Activated CD4-positive, alpha-beta T cell treated with anti-CD3 and anti-CD28 coated beads, Interleukin-2, amount 50 U/mL, for 48 hours (primary cell): ENCODE measurements at regions not wholly inside any gene's neighbourhood (a gene's known extent, or its start where the extent isn't known, plus 50 kb on each side); places are given as distances from the start of the nearest gene placed in this dataset.
"Not testable (repeated sequence)": the region's sequence is repeated elsewhere in the genome, so short reads cannot be mapped to it uniquely, and the experiment has no call there.

ENCODE experiments used
- DNase-seq, 2 experiments: peaks; one replicate each; pipeline ENCODE4 v3.0.0-alpha.2; 2020

- DNase-seq: not testable (repeated sequence)
Observed at GRCh38 chr20:48020696-48021095, 235.4 kb upstream of the SULF2 start.

GRCh38 chr20:48019940-48020339 is 234.7 kb upstream of the SULF2 start:
- no peak for DNase-seq

GRCh38 chr20:48019496-48019895 is 234.2 kb upstream of the SULF2 start:
- no peak for DNase-seq

- not testable (repeated sequence) for DNase-seq
Observed at GRCh38 chr20:48018851-48019250, 233.6 kb upstream of the SULF2 start.

- no peak for DNase-seq
Observed at GRCh38 chr20:48017992-48018391, 232.7 kb upstream of the SULF2 start.

GRCh38 chr20:48017509-48017908 is 232.2 kb upstream of the SULF2 start:
- no peak for DNase-seq

DNA sequence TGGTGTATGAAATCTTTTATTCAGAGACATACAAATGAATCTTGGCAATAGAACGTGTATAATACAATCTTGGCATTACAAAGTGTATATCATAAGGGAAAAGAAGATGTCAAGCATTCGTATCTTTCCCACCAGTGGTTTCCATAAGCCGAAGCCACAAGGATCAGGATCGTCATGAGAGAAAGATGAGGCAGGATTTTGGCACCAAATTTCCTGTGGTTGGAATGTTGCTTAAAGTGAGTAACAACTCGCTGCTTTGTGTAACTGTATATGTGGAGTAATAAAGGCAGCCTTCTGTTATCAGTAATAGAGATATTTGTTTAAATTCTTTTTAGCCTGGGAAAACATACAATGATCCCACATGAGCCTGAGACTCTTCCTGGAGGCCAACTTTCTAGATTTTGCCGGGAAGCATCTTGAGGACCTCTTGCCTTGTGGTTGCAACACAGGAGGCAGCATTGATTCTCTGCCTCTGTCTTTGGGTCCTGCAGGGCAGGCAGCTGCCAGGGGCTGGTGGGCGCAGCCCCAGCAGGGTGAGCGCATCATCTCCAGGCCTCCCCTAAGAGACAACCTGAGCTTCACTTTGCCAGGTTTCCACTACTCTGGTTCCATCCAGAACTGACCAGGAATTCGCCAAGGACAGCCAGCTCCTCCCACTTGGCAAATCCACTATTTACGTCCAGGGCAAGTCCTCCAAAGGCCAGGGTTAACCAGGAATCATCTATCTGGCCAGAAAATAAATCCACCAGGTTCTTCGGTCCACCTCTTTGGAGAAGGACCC is 230.9 kb upstream of the SULF2 start:
- DNase-seq: no peak

GRCh38 chr20:48015141-48015910 is 230.0 kb upstream of the SULF2 start:
- no peak for DNase-seq

DNA sequence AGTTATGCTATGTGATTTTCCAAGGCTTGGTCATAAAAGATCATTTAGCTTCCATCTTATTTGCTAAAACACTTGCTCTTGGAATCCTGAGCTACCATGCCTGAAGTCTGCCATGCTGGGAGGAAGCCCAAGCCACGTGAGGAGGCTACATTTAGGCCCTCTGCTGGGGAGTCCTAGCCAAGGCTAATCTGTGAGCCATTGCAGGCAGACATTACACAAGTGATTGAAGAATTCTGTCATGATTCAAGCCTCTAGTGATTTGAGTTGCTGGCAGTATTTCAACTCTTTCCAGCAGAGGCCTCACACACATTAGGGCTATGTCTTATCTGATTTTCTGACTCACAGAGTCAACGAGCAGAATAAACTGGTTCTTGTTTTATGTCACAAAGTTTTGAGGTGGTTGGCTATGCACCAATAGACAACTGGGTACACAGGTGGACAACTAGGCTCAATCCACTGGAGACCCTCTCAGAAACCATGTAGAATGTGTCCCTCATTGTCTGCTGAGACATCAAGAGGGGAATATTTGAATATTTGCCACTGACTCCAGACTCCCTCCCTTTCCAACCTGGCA is 227.2 kb upstream of the SULF2 start:
- no peak for DNase-seq

DNA sequence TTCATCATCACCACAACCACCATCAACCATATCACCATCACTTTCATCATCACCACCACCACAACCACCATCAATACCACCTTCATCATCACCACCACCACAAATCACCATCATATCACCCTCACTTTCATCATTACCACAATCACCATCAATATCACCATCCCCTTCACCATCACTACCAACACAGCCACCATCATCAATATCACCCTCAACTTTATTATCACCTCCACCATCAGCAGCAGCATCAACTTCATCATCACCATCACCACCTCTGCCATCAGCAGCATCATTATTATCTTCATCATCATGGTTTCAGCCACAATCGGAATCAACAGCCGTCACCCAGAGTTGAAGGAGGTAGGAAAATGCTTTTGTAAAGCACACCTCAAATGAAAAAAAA is 225.7 kb upstream of the SULF2 start:
- DNase-seq: no peak

DNA sequence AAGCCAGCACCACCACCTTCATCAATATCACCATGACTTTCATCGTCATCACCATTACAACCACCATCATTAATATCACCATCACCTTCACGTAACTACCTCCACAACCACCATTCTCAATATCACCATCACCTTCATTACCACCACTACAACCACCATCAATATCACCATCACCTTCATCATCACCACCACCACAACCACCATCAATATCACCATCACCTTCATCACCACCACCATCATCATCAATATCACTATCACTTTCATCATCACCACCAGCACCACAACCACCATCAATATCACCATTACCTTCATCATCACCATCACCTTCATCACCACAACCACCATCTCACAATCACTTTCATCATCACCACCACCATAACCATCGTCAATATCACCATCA is 225.3 kb upstream of the SULF2 start:
- no peak for DNase-seq

DNA sequence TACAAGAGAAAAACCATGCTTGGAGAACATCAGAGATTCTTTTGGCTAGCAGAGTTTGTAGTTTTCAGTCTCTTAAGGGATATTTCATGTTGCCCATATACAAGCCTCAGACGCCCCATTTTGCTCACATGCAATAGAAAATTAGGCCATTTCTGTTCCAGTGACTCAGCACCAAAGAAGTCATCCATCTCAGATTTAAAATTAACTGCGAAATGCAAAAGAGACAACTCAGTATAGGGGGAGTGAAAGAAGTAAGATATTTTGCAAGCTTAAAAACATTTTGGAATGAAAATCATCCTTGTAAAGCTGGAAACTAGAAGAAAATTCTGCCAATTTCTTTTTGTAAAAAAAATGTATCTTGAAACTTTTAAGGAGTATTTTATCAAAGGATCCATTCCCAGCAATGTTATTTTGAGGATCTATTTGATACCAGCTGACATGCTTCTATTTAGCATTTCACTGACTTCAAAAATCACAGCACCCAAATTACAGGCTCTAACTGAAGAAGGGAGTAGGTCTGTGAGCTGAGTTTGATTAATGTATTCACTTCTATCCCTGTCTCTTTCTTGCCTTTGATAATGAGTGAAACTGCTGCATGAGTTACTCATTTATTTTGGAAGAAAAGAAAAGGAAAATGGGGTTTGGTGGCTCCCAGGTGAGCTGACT is 223.7 kb upstream of the SULF2 start:
- no peak for DNase-seq

GRCh38 chr20:48007351-48007750 is 222.1 kb upstream of the SULF2 start:
- no peak for DNase-seq

DNA sequence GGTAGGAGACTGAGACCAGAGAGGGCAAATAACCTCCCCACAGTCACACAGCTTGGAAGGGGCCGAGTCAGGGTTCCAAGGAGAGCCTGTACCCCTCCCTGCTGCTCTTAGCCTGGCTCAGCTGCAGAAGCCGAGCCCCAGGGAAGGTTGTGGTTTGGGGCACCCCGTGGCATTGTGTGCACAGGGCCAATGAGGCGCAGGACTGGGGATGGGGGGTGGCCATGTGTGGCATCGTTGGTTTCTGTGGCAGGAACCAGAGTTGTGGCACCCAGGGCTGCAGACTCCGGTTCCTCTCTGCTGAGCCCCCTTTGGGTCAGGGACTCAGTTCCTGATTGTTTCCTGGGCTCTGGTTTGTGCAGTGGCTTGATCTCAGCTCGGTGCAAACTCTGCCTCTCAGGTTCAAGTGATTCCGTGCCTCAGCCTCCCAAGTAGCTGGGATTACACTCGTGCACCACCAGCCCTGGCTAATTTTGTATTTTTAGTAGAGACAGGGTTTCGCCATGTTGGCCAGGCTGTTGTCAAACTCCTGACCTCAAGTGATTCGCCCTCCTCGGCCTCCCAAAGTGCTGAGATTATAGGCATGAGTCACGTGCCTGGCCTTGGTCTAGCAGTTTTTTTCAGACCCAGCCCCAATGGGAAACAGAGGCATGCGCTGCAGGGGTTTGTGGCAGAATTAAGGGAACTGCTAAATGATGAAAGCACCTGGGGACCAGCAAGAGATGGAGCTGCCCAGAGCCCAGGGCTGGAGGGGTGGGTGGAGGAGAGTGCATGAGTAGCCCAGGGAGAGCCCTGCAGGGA is 221.0 kb upstream of the SULF2 start:
- no peak for DNase-seq

DNA sequence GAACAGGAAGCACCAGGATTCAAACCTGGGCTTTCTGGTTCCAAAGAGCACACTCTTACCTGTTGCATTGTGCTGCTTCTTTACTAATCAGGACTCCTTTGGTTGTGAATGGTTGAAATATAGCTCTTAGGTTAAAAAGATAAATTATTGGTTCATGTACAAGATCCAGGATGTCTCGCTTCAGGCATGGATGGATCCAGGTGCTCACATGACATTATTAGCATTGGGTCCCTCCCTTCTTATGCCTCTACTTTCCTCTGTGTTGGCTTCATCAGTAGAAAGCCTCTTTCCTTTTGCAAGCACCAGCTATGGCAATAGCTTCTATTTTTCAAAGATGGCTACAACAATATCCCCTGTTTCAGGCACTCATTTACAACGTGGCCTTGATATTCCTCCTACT is 217.7 kb upstream of the SULF2 start:
- DNase-seq: no peak

DNA sequence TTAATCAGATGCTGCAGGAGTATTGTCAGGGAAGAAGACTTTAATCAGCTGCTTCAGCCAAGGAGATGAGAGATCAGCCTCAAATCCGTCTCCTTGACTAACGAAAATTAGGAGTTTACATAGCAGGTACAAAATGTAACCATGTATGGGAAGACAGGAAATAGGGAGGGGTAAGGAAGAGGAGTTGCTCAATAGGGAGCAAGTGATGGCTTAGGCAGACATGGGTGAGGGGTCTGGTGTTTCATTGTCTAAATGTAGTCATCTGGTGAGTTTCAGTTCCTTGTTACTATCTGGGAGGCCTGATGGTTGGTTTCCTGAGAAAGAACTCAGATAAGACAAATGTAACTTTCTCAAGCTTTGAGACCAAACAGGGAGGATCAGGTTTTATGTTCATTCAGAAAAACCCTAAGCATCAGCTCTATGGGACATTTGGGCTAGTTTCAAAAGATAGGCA is 217.3 kb upstream of the SULF2 start:
- DNase-seq: no peak

GRCh38 chr20:47999166-47999565 is 213.9 kb upstream of the SULF2 start:
- no peak for DNase-seq

DNA sequence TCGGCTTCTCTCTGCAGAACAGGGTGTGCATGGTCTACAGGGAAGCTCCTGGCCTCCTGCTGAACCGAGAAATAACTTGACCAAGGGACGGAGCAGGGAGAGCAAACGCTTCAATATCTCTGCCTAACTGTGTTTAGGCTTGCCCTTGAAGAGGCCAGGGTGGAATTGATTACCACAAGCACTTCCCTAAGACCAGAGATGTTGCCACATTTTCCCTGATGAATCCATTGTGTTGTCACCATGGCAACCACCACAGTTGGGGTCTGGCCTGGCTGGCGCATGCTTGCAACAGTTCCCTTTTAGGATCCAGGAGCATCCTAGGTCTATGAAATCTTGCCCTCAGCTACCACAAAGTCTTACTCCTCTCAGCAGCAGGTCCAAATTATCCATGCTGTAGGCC is 213.5 kb upstream of the SULF2 start:
- DNase-seq: no peak

DNA sequence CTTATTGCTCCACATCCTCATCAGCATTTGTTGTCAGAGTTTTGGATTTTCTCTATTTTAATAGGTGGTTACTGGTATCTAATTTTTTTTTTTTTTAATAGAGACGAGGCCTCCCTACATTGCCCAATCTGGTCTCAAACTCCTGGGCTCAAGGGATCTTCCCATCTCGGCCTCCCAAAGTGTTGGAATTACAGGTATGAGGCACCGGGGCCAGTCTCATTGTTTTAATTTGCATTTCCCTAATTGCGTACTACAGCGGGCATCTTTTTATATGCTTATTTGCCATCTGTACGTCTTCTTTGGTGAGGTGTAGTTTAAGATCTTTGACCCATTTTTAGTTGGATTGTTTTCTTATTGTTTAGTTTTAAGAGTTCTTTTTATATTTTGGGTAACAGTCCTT is 210.4 kb upstream of the SULF2 start:
- no peak for DNase-seq

- no peak for DNase-seq
Observed at GRCh38 chr20:47993817-47994216, 208.5 kb upstream of the SULF2 start.

DNA sequence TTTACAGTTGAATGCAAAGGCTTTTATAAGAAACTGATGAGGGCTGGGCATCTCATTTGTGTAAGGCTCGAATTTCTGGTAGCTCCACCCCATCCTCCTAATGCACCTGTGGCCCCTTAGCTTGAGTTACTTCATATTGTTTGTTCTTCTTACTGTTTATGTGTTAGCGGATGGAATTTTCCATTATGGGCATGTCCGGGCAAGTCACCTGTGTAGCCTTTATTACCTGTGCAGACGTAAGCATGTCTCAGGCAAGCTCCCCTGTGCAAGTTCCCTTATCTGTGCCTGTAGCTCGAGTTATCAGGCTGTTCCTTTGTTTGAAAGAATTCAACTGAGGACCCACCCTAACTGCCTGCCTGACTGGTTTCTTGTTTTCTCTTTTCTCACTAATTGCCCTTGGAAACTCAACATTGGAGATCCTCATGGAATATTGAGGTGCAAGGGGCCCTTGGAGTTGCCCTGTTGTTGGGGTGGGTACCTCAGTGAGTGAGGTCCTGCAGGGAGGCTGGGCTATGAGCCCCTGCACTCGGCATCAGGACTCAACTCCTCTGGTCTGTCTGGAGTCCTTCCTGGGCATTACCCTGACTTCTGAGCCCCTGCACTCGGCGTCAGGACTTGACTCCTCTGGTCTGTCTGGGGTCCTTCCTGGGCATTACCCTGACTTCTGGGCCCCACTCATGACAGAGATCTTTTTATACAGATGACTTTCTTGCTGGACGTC is 207.9 kb upstream of the SULF2 start:
- no peak for DNase-seq
